HUES48 (cell line): ENCODE measurements at regions not wholly inside any gene's neighbourhood (a gene's known extent, or its start where the extent isn't known, plus 50 kb on each side); places are given as distances from the start of the nearest gene placed in this dataset.

Experiments used
- H3K27ac ChIP-seq: one replicate; pipeline ENCODE4 v1.7.0; 2013; ENCODE audit warnings: low read depth, low read length, inconsistent platforms
- H3K27me3 ChIP-seq: 2 replicates; pipeline ENCODE4 v1.6.1; 2013; ENCODE audit warnings: mild to moderate bottlenecking, low read length; ENCODE audit not compliant: control insufficient read depth, insufficient read depth
- H3K36me3 ChIP-seq: 2 replicates; pipeline ENCODE4 v1.6.1; 2013; ENCODE audit warnings: low read length; ENCODE audit not compliant: control insufficient read depth, insufficient read depth
- H3K4me1 ChIP-seq: 2 replicates; pipeline ENCODE4 v1.6.1; 2013; ENCODE audit warnings: mild to moderate bottlenecking, low read length; ENCODE audit not compliant: control insufficient read depth, insufficient read depth
- H3K4me3 ChIP-seq: 2 replicates; pipeline ENCODE4 v1.5.1; 2013; ENCODE audit warnings: mild to moderate bottlenecking, low read depth, low read length
- H3K9ac ChIP-seq: 2 replicates; pipeline ENCODE4 v1.6.1; 2013; ENCODE audit warnings: mild to moderate bottlenecking, low read depth, low read length, moderate library complexity
- H3K9me3 ChIP-seq: 2 replicates; pipeline ENCODE4 v1.6.1; 2013; ENCODE audit warnings: low read length; ENCODE audit not compliant: control insufficient read depth, insufficient read depth

DNA sequence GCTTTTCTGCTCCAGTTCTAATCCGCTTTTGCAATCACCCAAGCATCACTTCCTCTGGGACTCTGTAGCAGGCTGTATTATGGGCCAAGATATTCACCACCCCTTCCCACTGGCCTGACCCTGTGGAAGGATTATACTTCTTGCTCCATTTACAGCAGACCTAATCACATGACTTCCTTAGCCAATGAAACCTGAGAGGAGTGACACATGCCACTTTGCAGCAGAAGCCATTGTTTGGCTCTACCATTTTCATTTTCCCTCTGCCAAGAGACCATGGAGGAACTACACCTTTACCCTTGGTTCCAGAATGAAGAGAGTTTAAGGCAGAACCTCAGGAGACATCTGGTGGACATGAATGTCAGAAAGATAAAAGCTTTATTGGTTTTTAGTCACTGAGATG is 134.9 kb upstream of the HSD17B12 start:
- no peak overlapping the region for H3K9ac ChIP-seq
- H3K36me3 ChIP-seq: no peaks in the 10 kb centered on the region
- H3K4me1 ChIP-seq: 0 out of 2 replicates have a peak, but pooled peaks cover 4% of the 10 kb centered on the region
- no peak overlapping the region for H3K4me3 ChIP-seq
- H3K9me3 ChIP-seq: peaks cover 4% of the 10 kb centered on the region; the same call in 1 of the 2 replicates
- peaks cover 53% of the 10 kb centered on the region for H3K27me3 ChIP-seq
- H3K27ac ChIP-seq: no peak overlapping the region

DNA sequence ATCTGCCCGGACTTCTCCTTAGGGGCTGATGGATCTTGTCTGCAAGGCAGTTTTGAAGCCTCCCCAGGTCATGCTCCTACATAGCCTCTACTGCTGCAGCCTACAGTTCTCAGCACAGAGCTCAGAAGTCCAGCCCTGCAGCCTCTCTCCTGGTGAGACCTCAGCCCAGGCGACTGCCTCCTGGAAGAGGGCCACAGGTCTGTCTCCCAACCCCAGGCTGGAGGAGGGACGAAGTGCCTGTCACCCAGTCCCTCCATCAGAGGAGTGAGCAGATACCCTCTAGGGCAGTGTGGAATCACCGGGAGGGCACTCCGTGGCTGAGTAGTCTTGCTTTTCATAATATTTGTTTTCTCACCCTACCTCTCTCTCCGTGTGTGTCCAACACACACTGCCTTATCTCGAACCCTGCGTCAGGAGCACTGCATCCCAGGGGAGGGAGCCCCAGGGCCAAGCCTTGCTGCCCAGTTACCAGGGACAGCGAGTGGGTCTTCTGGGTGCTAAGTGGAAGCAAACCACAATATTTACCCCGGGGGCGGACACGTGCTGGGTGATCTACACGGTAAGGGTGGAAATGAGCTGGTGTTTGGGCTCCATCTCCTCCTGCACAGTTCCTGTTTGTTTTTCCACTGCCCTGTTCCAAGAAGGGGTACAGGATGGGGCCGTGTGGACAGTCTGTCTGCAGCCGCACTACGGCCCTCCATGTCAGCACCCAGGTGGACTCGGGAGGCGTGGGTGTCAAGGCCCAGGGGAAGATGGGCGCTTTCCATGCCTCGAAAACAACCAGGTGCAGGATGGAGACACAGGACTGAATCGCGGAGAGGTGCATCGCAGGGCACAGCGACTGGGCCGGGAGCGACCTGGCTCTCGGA is 133.7 kb upstream of the HSD17B12 start:
- Histone ChIP-seq H3K36me3 (no peaks in the 10 kb centered on the region), H3K27me3 (peaks cover 57% of the 10 kb centered on the region), H3K9ac (no peak overlapping the region), H3K4me1 (0 out of 2 replicates have a peak, but pooled peaks cover 4% of the 10 kb centered on the region), H3K27ac (no peak overlapping the region), H3K9me3 (peaks cover 4% of the 10 kb centered on the region; the same call in 1 of the 2 replicates), H3K4me3 (peak overlapping the region; percentile 54)

DNA sequence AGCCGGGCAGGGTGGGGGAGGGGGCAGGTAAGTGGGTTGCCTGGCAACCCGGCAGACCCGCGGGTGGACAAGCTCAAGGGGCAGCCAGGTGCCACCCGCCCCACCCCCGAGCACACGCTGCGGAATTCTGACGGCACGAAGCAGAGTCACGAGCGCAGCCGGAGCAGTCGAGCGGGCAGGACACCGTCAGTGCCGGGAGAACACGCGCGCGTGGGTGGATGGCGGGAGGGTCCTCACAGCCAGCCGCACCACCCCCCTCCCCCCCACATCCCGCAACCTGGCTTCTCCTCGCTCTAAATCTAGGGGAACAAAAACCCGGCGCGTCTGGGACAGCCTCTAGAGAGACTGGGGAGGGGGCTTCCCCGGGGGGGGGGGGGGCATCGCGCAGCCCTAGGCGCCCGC is 133.1 kb upstream of the HSD17B12 start:
- H3K27ac ChIP-seq: no peak overlapping the region
- H3K36me3 ChIP-seq: no peaks in the 10 kb centered on the region
- peak overlapping the region; percentile 54 for H3K4me3 ChIP-seq
- peaks cover 4% of the 10 kb centered on the region; the same call in 1 of the 2 replicates for H3K9me3 ChIP-seq
- peaks cover 57% of the 10 kb centered on the region for H3K27me3 ChIP-seq
- no peak overlapping the region for H3K9ac ChIP-seq
- H3K4me1 ChIP-seq: 0 out of 2 replicates have a peak, but pooled peaks cover 4% of the 10 kb centered on the region

DNA sequence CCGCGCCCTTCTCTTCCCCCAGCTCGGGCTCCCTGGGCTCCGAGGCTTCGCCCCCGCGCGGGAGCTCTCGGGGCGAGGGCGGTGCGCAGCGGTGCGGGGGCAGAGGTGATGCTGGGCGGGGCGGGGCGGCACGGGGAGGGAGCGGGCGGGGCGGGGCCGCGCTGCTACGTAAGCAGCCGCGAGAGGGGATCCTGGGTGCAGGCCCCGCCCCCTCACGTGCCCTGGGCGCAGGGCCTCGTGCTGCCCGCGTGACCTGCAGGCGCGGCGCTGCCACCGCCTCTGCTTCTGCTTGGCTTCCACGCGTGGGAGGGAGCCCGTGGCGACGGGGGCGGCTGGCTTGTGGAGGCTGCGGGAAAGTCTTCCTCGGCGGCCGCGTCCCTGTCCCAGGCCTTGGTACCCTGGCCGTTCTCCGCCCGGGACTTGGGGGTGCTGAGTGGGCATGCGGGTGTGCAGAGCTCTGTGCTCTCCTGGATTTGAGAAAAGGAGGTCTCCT is 132.6 kb upstream of the HSD17B12 start:
- H3K9ac ChIP-seq: no peak overlapping the region
- no peak overlapping the region for H3K4me3 ChIP-seq
- no peak overlapping the region for H3K27ac ChIP-seq
- peaks cover 4% of the 10 kb centered on the region; the same call in 1 of the 2 replicates for H3K9me3 ChIP-seq
- peaks cover 60% of the 10 kb centered on the region for H3K27me3 ChIP-seq
- H3K4me1 ChIP-seq: 0 out of 2 replicates have a peak, but pooled peaks cover 4% of the 10 kb centered on the region
- no peaks in the 10 kb centered on the region for H3K36me3 ChIP-seq

DNA sequence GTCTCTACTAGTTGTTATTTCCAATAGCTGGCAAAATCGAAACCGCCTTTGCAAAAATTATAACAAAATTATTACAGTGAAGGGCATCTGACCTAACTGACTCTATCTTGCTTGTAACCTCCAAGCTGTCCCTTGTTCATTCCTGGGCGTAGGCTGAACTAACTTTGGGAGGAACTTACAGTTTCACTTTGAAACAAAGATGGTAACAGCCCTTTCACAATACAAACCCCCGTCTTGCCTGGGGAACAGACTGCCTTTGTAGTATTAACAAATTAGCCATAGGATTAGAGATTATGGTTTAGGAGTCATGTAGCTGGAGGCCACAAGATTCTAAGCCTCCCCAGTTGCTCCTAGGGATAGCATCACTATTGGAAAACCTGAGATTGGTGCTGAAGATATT is 131.6 kb upstream of the HSD17B12 start:
- Histone ChIP-seq H3K9ac (no peak overlapping the region), H3K27ac (no peak overlapping the region), H3K36me3 (no peaks in the 10 kb centered on the region), H3K27me3 (peaks cover 65% of the 10 kb centered on the region), H3K4me1 (0 out of 2 replicates have a peak, but pooled peaks cover 4% of the 10 kb centered on the region), H3K4me3 (no peak overlapping the region), H3K9me3 (peaks cover 4% of the 10 kb centered on the region; the same call in 1 of the 2 replicates)

DNA sequence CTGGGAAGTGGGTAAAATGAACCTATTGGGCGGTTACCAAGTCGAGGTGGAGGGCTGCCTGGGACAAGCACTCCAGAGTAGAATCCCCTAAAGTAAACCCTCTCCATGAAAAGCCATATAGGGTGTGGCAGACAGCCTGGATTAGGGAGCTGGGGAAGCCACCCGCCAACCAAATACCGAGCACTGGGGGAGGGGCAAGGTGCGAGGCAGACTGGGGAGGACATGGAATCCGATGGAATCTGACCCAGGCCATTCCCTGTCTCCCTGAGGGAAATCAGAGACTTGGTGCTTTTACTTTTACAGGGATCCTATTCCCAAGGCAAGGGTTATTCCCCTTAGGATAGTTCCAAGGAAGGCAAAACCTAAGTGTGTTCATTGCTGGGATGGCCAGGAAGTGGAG is 130.9 kb upstream of the HSD17B12 start:
- Histone ChIP-seq H3K4me3 (no peak overlapping the region), H3K27ac (no peak overlapping the region), H3K9me3 (peaks cover 4% of the 10 kb centered on the region; the same call in 1 of the 2 replicates), H3K9ac (no peak overlapping the region), H3K36me3 (no peaks in the 10 kb centered on the region), H3K27me3 (peaks cover 65% of the 10 kb centered on the region), H3K4me1 (0 out of 2 replicates have a peak, but pooled peaks cover 4% of the 10 kb centered on the region)

DNA sequence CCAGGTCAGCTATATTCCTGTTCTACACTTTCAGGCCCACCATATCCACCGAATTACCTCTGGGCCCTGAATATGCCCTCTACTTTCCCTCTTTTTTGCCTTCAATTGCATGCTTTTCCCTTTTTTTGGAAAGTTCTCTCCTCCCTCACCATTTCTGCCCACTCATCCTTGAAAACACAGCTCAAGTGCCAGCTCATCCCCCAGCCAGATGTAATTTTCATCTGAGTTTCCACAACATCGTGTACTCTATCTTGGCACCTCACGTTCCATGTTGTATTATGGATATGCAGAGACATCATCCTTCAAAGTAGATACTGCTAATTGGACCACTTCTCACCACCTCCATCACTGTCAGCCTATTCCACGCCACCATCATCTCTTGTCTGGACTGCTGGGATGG is 129.8 kb upstream of the HSD17B12 start:
- no peak overlapping the region for H3K9ac ChIP-seq
- H3K9me3 ChIP-seq: peaks cover 4% of the 10 kb centered on the region; the same call in 1 of the 2 replicates
- peaks cover 11% of the 10 kb centered on the region for H3K4me1 ChIP-seq
- no peak overlapping the region for H3K4me3 ChIP-seq
- H3K27ac ChIP-seq: no peak overlapping the region
- peaks cover 66% of the 10 kb centered on the region for H3K27me3 ChIP-seq
- H3K36me3 ChIP-seq: no peaks in the 10 kb centered on the region

DNA sequence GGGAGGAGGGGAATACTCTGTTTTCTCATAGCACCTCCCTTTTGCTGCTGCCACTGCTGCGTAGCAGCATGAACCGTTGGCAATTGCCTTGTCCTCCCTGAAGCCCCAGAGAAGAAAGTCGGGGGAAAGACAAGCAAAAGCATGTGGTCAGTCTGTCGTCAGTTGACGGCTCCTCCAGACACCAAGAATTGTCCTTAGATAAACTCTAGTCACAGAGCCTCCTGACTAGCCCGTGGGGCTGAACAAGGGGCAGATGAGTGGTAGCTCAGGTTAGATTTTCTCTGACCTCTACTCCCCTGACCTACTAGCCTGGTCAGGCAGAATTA is 126.4 kb upstream of the HSD17B12 start:
- Histone ChIP-seq H3K9ac (no peak overlapping the region), H3K27ac (no peak overlapping the region), H3K4me3 (no peak overlapping the region), H3K27me3 (peaks cover 63% of the 10 kb centered on the region), H3K4me1 (peaks cover 40% of the 10 kb centered on the region), H3K36me3 (no peaks in the 10 kb centered on the region), H3K9me3 (no peaks in the 10 kb centered on the region)

DNA sequence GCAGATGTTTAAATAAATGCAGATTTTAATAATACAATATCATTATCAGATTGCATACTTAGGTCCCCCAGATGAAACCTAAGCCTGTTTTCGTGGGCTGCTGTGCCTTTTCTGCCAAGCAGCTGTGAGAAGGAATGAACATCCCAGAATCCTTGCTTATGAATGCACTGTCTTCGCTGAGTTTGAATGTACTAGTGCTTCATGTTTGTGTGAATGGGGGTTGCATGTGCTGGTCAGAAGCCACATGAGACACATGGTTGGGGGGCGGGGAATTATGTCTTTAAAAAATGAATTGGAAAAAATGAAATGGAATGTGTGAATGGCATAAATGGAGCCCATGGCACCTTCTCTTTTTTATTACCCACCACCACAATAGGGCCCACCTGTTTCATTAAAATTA is 125.4 kb upstream of the HSD17B12 start:
- no peak overlapping the region for H3K9ac ChIP-seq
- no peak overlapping the region for H3K27ac ChIP-seq
- H3K4me1 ChIP-seq: peaks cover 41% of the 10 kb centered on the region
- H3K36me3 ChIP-seq: no peaks in the 10 kb centered on the region
- H3K9me3 ChIP-seq: no peaks in the 10 kb centered on the region
- H3K27me3 ChIP-seq: peaks cover 60% of the 10 kb centered on the region
- no peak overlapping the region for H3K4me3 ChIP-seq

DNA sequence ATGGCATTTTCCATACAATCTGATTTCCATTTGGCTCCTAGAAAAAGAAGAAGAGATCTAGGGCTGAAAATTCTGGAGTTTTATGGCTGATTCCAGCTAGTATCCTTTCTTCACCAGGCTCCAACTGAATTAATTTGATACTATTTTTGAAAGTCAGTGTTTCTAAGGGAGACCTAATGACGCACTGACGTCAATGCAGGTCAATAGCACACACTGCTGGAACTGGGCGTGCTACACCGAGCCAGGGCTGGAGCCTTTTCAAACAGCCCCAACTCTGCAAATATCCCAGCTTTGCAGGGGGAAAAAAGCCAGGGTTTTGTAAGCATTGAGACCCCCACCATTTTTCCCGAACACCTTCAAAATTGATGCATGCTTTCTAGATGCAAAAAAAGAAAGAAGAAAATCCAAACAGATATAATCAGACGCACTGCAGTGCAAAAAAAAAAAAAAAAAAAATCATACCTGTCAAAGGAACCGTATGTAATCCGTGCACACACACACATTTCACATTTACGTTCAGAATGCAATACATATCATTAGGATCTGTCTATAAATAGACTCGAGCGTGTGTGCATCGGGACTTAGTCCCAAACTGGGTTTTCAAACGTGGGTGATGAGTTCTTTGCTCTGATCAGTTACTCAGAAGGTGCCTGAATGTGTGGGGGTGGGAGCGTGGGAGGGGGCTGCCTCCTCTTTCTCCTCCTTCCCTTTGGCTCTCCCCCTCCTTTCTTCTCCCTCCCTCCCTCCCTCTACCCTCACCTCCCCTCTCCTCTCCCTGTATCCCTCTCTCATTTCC is 124.5 kb upstream of the HSD17B12 start:
- Histone ChIP-seq H3K27me3 (peaks cover 52% of the 10 kb centered on the region), H3K4me1 (peaks cover 41% of the 10 kb centered on the region), H3K27ac (no peak overlapping the region), H3K9me3 (no peaks in the 10 kb centered on the region), H3K9ac (no peak overlapping the region), H3K36me3 (no peaks in the 10 kb centered on the region), H3K4me3 (no peak overlapping the region)
